Glutamatergic neuron (in vitro differentiated cells): ENCODE measurements at regions not wholly inside any gene's neighbourhood (a gene's known extent, or its start where the extent isn't known, plus 50 kb on each side); places are given as distances from the start of the nearest gene placed in this dataset.
"Not testable (repeated sequence)": the region's sequence is repeated elsewhere in the genome, so short reads cannot be mapped to it uniquely, and the experiment has no call there.

Source experiments
- DNase-seq: peaks from one replicate; pipeline ENCODE4 v3.0.0; 2022
- H3K27ac Mint-ChIP-seq: one replicate; pipeline ENCODE4 v1.8.0; 2020; ENCODE audit warnings: mild to moderate bottlenecking, mixed read lengths, inconsistent platforms; ENCODE audit not compliant: unreplicated experiment
- H3K27me3 Mint-ChIP-seq: one replicate; pipeline ENCODE4 v1.8.0; 2020; ENCODE audit warnings: mild to moderate bottlenecking, moderate library complexity, mixed read lengths, inconsistent platforms; ENCODE audit not compliant: unreplicated experiment
- H3K36me3 Mint-ChIP-seq: one replicate; pipeline ENCODE4 v1.8.0; 2020; ENCODE audit warnings: mild to moderate bottlenecking, mixed read lengths, inconsistent platforms; ENCODE audit not compliant: unreplicated experiment
- H3K4me1 Mint-ChIP-seq: one replicate; pipeline ENCODE4 v1.8.0; 2020; ENCODE audit warnings: mild to moderate bottlenecking, low read depth, mixed read lengths, inconsistent platforms; ENCODE audit not compliant: unreplicated experiment
- H3K4me3 Mint-ChIP-seq: one replicate; pipeline ENCODE4 v1.8.0; 2020; ENCODE audit warnings: mild to moderate bottlenecking, mixed read lengths, inconsistent platforms; ENCODE audit not compliant: unreplicated experiment
- H3K9me3 Mint-ChIP-seq: one replicate; pipeline ENCODE4 v1.8.0; 2020; ENCODE audit warnings: mild to moderate bottlenecking, moderate library complexity, mixed read lengths, inconsistent platforms; ENCODE audit not compliant: unreplicated experiment
- CTCF ChIP-seq: fragments of 200-600 bp; sonication (generic); IDR thresholded peaks from one replicate; pipeline ENCODE4 v1.5.0; 2021; ENCODE audit not compliant: partially characterized antibody, unreplicated experiment

GRCh38 chr2:17355608-17356329, 162.5 kb downstream of the RAD51AP2 start:
- H3K27ac Mint-ChIP-seq: no peak overlapping the region
- H3K4me1 Mint-ChIP-seq: no peaks in the 10 kb centered on the region
- no peak for DNase-seq
- no peak for TF ChIP-seq CTCF
- H3K36me3 Mint-ChIP-seq: no peaks in the 10 kb centered on the region
- H3K9me3 Mint-ChIP-seq: no peaks in the 10 kb centered on the region
- peaks cover 3% of the 10 kb centered on the region for H3K27me3 Mint-ChIP-seq
- H3K4me3 Mint-ChIP-seq: no peak overlapping the region

GRCh38 chr2:17353263-17353662, 165.0 kb downstream of the RAD51AP2 start:
- DNase-seq: no peak
- Mint-ChIP-seq H3K36me3 (no peaks in the 10 kb centered on the region), H3K9me3 (no peaks in the 10 kb centered on the region), H3K27ac (no peak overlapping the region), H3K27me3 (no peaks in the 10 kb centered on the region), H3K4me1 (no peaks in the 10 kb centered on the region), H3K4me3 (no peak overlapping the region)
- TF ChIP-seq CTCF: no peak

GRCh38 chr2:17342692-17343091, 175.5 kb downstream of the RAD51AP2 start:
- not testable (repeated sequence) for H3K4me1 Mint-ChIP-seq, H3K27ac Mint-ChIP-seq, H3K9me3 Mint-ChIP-seq, DNase-seq, H3K36me3 Mint-ChIP-seq, H3K4me3 Mint-ChIP-seq, H3K27me3 Mint-ChIP-seq

GRCh38 chr2:17337507-17337906, 180.7 kb downstream of the RAD51AP2 start:
- Mint-ChIP-seq H3K36me3 (no peaks in the 10 kb centered on the region), H3K27ac (no peak overlapping the region), H3K4me1 (peaks cover 19% of the 10 kb centered on the region), H3K27me3 (peaks cover 11% of the 10 kb centered on the region), H3K9me3 (peaks cover 5% of the 10 kb centered on the region), H3K4me3 (no peak overlapping the region)
- TF ChIP-seq CTCF: no peak
- DNase-seq: no peak

GRCh38 chr2:17336458-17336857, 181.8 kb downstream of the RAD51AP2 start:
- peaks cover 11% of the 10 kb centered on the region for H3K27me3 Mint-ChIP-seq
- no peak overlapping the region for H3K4me3 Mint-ChIP-seq
- H3K4me1 Mint-ChIP-seq: peaks cover 30% of the 10 kb centered on the region
- DNase-seq: no peak
- peaks cover 6% of the 10 kb centered on the region for H3K9me3 Mint-ChIP-seq
- H3K27ac Mint-ChIP-seq: no peak overlapping the region
- no peak for TF ChIP-seq CTCF
- H3K36me3 Mint-ChIP-seq: no peaks in the 10 kb centered on the region
